Stimulated activated CD4-positive, alpha-beta T cell treated with anti-CD3 and anti-CD28 coated beads, Interleukin-15, amount 100 ng/mL, for 48 hours (primary cell): ENCODE measurements at regions not wholly inside any gene's neighbourhood (a gene's known extent, or its start where the extent isn't known, plus 50 kb on each side); places are given as distances from the start of the nearest gene placed in this dataset.
"Not testable (repeated sequence)": the region's sequence is repeated elsewhere in the genome, so short reads cannot be mapped to it uniquely, and the experiment has no call there.

ENCODE experiments used
- DNase-seq, 2 donors: peaks; one replicate each; pipeline ENCODE4 v3.0.0-alpha.2; 2020; ENCODE audit warnings: low read depth in 2 of 2

DNA sequence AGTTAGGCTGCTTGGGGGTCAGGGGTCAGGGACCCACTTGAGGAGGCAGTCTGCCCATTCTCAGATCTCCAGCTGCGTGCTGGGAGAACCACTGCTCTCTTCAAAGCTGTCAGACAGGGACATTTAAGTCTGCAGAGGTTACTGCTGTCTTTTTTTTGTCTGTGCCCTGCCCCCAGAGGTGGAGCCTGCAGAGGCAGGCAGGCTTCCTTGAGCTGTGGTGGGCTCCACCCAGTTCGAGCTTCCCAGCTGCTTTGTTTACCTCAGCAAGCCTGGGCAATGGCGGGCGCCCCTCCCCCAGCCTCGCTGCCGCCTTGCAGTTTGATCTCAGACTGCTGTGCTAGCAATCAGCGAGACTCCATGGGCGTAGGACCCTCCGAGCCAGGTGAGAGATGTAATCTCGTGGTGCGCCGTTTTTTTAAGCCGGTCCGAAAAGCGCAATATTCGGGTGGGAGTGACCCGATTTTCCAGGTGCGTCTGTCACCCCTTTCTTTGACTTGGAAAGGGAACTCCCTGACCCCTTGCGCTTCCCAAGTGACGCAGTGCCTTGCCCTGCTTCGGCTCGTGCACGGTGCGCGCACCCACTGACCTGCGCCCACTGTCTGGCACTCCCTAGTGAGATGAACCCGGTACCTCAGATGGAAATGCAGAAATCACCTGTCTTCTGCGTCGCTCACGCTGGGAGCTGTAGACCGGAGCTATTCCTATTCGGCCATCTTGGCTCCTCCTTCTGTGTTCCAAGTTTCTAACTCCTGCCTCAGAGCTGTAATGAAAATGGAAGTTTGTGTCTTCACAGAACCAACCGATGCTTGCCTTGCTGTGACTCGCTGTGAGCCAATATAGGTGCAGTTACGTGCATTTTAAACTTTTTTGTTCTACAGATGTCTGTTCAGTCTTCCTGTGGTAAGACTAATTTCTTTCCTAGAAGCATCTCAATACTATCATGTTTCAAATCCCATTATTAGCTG is 156.8 kb upstream of the RPS23 start:
- DNase-seq = not testable (repeated sequence)

DNA sequence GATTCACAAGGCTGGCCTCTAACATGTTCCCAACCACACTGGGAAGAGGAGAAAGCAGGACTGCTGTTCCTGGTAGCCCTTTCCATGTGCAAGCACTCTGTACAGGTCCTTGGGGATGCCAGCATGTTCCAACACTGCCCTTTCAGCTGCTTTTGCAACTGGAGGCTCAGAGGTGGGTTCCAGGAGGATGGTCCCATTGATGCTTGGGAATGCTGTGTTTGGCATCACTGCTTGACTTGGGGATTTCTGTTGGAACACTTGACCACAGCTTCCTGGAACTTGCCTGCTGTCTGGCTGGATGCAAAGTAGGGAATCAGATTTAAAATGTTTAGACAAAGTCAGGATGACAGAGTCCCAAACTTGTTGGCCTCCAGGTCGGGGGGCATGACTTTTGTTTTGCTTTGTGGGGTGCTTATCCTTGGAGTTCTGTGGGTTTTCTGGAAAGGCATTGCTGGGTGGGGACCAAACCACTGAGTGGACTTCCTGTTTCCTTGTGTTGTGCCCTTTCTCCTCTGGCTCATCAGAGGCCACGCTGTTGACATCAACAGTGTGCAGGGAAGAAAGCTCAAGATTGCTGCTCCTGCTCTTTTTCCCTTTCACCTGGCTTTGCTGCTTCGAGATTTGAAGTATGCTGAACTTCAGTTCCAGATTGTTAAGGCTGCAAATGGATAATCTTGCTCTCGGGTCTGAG is 148.5 kb upstream of the RPS23 start:
- DNase-seq = no peak

DNA sequence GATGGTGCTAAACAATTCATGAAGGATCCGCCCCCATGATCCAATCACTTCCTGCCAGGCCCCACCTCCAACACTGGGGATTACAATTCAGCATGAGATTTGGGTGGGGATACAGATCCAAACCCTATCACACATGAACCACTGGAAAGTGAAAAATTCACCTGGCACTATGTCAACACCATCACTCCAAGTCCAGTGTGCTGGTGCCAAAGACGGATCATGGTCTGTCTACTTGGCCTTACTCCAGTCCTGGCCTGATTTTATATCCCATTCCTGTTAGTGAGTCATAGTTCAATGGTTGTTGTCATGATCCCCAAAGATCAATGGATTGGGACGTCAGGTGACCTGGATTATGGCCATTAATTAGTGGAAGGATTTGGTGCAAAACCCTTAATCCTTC is 147.4 kb upstream of the RPS23 start:
- DNase-seq = no peak

DNA sequence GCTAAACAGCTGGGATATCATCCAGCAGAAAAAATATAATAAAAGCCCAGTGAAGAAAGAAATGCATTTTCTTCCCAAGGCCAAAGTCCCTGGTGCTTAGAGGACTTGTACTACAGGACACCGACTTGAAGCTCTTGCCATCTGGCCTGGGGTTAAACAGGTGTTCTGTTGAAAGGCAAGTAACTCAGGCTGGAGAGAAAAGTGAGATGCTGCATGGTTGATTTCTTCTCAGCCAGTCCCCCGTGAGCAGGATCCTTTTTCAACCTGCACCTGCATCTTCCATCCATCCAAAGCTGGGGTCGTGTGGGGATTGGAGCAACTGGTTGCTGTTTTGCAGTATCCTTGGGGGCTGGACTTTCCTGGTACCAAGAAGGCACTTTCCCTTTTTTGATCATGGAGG is 146.1 kb upstream of the RPS23 start:
- DNase-seq = no peak

DNA sequence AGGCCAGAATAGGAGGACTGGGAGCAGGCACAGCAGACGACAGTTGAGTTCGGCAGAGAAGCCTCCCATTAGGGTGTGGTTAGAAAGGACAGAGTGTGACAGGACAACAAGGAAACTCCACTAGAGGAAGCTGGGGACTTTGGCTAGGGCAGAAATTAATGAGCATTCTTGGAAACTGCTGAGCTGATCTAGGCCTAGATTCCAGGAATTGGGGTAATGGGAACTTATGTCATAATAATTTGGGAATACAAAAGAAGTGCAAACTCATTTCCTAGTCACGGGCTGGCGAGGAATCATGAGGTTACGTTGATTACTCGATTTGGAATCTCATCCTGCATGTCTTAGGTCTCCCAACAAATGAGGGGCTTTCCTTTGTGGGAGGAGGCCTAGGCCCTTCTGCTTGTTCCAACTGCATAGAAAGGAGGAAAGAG is 144.6 kb upstream of the RPS23 start:
- DNase-seq = no peak

DNA sequence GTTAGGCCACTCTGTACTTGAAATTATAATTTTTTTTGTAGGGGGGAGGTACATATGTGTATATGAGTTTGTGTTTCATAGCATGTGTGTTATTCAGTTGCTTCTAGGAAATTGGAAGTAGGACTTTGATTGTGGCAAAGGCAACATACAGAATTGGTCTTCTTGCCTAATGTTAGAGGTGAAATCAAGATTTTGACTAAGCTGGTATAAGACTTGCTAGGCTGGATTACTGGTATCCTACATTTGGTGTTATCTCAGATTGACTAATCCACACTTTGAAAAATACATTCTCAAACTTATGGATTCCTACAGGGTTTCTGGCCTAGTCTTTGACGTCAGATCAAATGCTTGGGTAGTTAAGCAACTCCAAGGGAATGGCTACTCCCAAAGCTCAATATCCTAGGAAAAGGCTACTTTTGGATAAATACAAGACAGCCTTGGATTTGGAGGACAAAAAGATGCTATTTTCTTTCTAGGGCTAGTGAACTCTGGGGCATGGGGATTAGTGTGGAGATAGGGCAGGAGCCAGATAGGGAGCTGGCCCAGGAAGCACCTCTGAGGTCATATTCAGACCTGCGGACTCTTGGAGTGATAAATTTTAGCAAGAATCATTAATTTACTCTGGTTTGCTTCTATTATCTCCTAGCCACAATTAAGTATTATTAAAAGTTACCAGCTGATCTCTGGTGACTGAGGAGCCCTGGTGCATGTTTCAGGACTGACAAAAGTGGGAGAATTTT is 144.0 kb upstream of the RPS23 start:
- no peak for DNase-seq

DNA sequence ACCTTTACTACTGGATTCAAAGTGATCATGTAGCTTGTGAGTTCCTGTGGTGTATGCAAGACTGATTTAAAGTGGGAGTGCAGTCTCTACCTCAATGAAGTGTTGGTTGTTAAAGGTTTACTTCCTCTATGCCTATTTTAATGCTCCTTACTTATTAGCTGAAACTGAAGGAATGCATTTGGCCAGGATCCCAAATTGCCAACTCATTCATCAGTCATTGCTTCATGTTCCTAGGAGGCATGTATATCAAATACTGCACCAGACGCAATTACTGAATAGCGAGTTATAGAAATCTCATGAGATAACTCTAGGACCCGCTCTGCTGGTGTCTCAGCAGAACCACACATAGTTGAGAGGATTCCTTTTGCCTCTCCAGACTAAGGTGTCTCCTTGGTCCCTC is 143.0 kb upstream of the RPS23 start:
- DNase-seq = no peak

DNA sequence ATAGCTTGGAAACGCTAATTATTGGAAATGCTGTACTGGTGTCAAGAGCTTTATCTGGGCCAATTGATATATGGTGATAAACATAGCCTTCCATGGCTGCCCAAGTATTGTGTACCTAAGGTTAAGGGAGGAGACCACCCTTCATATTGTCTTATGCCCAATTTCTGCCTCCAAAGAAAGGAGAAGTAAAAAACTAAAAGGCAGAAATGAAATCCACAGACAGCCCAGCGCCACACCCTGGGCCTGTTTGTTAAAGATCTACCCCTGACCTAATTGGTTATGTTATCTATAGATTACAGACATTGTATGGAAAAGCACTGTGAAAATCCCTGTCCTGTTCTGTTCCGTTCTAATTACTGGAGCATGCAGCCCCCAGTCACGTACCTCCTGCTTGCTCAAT is 142.4 kb upstream of the RPS23 start:
- DNase-seq = not testable (repeated sequence)

DNA sequence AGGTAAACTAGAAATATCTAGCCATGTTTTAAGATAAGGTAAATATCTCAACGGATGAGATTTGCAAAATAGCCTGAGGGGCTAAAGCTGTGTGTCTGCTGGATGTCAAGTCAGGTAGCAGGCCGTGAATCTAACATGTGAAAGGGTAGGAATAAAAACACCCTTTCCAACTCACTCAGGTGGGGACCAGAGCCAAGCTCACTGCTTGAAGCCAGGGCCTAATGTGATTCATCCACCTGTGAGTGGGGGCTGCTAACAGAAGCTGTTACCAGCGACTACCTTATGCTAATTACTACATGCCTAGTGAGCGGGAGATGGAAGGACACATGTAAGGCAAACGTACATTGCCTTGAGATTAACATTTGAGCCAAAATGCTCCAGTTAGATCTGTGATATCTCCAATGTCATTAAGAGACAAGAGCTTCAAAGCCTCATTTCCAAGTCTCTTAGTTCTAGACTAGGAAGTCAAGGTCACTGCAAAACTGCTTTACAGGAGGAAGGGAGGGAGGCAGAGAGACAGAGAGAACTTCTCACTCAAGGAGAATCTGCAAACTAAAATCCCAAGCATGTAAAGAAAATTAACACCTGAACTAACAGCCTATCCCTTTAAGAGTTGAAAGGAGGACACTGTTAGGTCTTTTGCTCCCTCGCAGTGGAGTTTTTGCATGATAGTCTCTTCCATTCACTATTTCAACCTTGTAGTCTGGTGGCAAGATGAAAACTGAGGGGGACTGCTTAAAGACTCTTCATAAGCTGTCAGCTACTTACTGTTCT is 141.6 kb upstream of the RPS23 start:
- DNase-seq = no peak

DNA sequence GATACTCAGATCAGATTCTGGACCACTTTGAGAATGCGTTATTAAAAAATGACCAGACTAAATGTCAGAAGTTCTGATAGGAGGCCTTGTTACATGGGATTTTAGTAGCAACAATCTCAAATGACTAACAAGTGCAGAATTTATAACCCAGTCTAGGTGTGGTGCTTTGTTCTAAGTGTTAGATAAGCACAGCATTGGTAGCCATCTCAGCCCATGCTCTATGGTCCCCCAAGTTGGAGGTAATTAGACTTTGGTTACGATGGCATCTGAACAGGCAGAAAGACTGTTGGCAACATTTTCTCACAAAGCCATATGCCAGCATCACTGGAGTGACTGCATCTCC is 140.4 kb upstream of the RPS23 start:
- no peak for DNase-seq

DNA sequence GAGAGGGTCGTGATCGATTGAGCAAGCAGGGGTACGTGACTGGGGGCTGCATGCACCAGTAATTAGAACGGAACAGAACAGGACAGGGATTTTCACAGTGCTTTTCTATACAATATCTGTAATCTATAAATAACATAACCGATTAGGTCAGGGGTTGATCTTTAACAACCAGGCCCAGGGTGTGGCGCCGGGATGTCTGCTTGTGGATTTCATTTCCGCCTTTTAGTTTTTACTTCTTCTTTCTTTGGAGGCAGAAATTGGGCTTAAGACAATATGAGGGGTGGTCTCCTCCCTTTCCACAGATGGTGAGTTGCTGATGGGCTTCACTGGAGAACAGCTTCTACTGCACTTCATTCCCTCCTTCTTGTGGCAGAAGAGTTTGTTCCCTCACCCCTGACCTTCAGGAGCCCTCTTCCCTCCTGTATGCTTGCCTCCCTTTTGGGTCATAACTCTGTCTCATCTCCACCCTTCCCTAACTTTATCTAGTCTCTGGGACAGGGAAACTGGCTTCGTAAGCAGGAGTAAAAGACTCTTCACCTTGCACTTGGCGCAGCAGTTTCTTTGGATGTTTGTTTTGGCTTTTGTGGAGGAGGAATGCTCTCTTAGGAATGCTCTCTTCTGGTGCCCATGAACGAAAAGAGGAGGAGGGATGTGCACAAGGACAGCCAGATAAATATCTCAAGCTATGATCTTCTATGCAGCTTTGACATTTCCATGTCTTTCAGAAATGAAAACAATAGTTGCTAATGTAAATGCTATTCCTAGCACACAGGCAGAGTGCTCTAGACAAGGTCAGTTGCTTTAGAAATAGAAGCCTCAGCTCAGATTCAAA is 139.8 kb upstream of the RPS23 start:
- no peak for DNase-seq

DNA sequence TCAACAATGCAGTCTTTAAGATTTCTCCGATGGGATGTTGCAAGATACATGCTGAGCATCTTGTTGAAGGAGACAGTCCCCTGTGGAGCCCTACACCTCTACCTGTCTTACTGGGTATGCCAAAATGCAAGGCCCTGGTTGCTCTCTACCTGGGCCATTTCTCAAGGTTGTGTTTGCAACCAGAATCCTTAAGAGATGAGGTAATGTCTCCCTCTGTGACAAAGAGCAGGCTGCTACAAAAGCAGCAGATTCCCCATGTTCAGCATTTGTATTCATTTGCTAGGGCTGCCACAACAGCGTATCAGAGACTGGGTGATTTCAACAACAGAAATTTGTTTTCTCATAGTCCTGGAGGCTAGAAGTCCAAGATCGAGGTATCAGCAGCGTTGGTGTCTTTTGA is 138.4 kb upstream of the RPS23 start:
- no peak for DNase-seq

DNA sequence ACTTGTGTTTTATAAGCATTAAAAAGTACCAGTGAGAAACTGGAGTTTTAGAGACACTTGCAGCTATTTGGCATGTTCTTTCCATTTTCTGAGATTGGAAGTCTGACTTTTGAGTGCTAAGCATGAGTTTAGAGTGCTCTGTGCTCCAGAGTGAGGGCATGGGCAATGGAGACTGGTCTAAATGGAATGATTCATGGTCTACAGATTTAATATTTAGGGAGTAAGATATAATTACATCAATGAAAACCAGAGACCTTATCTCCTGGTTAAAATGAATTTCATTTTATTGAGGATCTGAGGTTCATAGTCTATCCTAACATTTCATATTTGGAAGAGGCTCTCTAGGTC is 135.9 kb upstream of the RPS23 start:
- no peak for DNase-seq

DNA sequence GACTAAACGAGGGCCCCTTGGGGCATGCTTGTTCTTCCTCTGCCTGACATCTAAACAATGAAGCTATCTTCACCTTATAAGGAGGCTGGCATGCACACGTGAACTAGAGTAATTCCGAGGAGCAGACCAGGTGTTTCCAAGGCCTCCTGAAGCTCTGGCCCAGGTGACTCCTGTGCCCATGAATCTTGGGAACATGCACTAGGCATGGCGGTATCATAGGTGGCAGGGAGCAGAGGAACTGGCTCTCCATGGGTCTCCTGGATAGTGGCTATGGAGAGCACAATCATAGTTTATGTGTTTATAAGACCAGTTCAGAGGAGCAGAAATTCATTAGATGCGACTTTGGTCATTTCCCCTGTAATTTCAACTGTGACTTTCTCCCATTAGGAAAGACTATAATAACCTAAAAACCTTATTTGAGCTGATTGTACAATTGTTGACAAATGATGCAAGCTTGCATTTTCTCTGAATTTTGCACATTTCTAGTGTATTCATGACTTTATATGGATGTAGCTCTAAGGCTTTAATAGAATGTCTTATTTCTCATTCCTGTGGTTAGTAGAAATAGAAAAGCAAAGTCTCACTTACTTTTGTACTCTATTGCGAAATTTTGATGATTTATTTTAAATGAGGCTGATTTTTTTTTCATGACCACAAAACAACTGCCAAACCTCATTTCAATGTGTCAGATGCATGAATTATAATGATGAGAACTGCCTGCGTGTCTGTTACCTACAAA is 135.3 kb upstream of the RPS23 start:
- DNase-seq = no peak

DNA sequence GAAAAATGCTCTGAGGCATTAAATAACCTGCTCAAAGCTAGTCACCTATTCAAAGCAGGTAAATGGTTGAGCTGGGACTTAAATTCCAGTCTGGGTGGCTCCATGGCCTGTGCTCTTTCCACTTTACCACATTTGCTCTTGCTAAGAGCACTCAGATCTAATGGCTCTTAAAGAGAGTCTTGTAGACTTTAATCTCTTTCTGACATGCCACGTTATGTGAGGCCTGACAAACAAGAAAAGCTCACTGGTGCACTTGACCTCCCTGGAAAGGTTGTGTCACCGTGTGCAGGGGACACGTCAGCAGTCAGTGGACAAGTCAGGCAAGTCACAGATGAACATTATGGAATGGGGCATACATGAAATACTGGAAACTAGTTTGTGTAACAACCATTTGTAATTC is 129.9 kb upstream of the RPS23 start:
- DNase-seq = no peak

DNA sequence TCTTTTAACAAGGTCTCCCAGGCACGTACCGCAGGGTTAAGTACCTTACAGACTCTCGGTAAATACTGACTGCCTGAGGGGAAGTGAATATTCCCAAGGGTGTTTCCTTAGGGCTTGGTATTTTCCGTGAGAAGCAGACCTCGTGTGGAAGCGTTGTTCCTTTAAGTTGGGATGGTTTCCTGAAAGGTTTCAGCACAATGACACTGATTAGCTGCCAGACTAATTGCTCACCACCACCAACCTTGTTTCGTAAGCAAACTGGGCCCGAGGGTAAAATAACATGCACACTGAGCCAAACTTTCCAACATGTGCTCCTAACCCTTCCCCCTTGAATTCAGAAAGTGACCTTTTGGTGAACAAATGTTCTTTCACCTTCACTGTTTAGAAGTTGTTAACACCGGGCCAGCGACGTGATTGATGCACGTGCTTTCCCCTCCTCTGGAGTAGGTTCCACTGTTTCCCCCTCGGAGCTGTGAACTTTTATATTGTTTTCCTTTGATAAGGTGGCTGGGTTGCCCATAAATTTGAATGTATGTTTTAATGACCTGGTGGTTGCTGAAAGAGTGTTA is 128.1 kb upstream of the RPS23 start:
- no peak for DNase-seq

DNA sequence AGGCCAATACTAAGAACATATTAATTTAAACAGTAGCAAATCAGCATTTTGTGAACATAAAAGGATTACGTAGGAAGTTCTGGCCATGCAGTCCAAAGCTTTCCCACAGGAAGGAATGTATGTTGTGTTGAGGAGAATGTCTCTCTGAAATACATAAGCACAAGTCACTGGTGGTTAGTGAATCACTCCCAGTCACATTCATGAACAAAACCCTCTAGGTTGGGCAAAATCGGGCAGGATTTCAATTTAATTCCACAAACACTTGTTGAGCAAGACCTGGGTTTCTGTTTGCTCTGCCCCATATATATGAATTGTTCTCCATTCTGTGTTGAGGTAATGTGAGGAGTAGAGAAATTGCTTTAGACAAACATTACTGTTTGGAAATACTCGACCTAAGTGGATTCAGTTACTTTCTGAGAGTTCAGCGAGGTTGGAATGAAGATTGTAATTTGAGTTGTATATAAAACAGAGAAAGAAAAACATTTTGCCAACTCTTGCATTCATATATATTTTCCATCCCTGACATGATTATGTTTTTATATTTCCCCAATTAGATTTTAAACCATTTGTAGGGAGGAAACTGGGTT is 127.6 kb upstream of the RPS23 start:
- no peak for DNase-seq

DNA sequence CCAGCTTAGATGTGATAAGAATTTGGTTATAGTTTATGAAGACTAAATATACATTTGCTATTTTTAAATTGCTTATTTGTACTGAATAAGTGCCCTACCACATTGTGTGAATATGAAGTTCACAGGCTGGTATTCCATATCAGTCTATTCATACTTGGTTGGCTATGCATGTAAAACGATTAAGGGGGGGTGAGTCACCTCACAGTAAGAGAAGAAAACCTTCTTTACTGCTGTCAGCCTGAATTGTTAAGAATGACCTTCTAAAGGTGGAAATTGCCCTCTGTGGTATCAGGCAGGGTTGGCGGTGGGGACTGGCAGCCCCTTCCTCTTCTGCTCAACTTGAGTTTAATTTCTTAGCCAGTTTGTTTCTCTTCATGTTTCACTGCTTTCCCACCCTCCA is 127.0 kb upstream of the RPS23 start:
- DNase-seq = no peak

DNA sequence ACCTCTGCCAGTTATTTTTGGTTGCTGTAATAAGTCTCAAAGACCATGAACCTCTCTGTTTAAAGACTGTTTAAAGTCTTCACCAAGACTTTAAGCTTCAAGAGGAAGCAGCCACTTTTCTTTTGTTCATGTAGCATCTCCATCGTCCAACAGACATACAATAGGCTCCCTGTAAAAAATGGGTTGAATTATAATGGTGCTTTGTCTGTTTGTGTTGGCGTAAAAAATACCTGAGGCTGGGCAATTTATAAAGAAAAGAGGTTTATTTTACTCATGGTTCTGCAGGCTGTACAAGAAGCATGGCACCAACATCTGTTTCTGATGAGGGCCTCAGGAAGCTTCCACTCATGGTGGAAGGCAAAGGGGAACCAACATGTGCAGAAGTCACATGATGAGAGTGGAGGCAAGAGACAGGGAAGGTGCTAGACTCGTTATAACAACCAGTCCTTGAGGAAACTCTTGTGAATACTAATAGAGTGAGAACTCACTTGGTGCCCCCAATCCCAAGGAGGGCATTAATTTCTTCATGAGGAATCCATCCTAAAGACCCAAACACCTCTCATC is 126.3 kb upstream of the RPS23 start:
- DNase-seq = no peak
